Subcutaneous abdominal adipose tissue (tissue), 5 donors: ENCODE measurements at regions not wholly inside any gene's neighbourhood (a gene's known extent, or its start where the extent isn't known, plus 50 kb on each side); places are given as distances from the start of the nearest gene placed in this dataset.
"Not testable (repeated sequence)": the region's sequence is repeated elsewhere in the genome, so short reads cannot be mapped to it uniquely, and the experiment has no call there.

Experiments used
- H3K27ac ChIP-seq: one replicate; pipeline ENCODE4 v1.7.0; 2013; ENCODE audit warnings: low read depth, mild to moderate bottlenecking, inconsistent platforms, low read length, moderate library complexity
- H3K27me3 ChIP-seq, 5 donors: one replicate each; pipeline ENCODE4 v1.7.0; 2013; ENCODE audit warnings: low read length in 5 of 5, inconsistent platforms in 1 of 5; ENCODE audit not compliant: control insufficient read depth in 5 of 5, insufficient read depth in 4 of 5
- H3K36me3 ChIP-seq, 5 donors: one replicate each; pipeline ENCODE4 v1.7.0; 2013; ENCODE audit warnings: low read length in 5 of 5; ENCODE audit not compliant: control insufficient read depth in 5 of 5, insufficient read depth in 5 of 5
- H3K4me1 ChIP-seq, 5 donors: one replicate each; pipeline ENCODE4 v1.7.0; 2013; ENCODE audit warnings: low read length in 5 of 5, mild to moderate bottlenecking in 3 of 5, moderate library complexity in 1 of 5; ENCODE audit not compliant: control insufficient read depth in 5 of 5, insufficient read depth in 5 of 5
- H3K4me3 ChIP-seq, 5 donors: one replicate each; pipeline ENCODE4 v1.7.0; 2013; ENCODE audit warnings: low read length in 5 of 5, low read depth in 1 of 5
- H3K9ac ChIP-seq, 5 donors: one replicate each; pipeline ENCODE4 v1.7.0; 2013; ENCODE audit warnings: low read length in 5 of 5, mild to moderate bottlenecking in 4 of 5, moderate library complexity in 3 of 5
- H3K9me3 ChIP-seq, 5 donors: one replicate each; pipeline ENCODE4 v1.7.0; 2013; ENCODE audit warnings: low read length in 5 of 5; ENCODE audit not compliant: control insufficient read depth in 5 of 5
- donor health status: healthy.
- donor health status: healthy.
- donor health status: healthy.
- donor health status: healthy.
- donor health status: healthy.

DNA sequence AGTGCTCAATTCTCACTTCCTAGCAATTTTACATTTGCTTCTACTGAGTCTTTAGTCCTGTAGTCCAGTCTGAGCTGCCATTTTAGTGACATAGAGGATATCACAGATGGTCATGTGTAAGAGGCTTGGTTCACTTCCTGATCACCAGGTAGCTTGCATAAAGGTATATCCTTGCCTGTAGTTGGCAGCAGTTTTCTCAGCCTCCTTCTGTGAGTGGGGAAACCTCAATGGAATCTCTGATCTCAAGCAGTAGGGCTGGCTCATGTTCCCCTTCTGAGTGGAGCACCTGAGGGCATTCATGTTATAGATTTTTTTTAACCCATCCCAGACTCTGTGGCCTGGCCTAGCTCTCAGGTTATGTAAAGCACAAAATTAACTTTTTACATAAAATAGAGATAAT, 278.4 kb downstream of the RDH14 start:
- Histone ChIP-seq H3K27ac (no peak overlapping the region), H3K36me3 (no peaks in the 10 kb centered on the region)

GRCh38 chr2:18276583-18277075, 283.8 kb downstream of the RDH14 start:
- Histone ChIP-seq H3K9ac (no peak overlapping the region), H3K27ac (no peak overlapping the region), H3K27me3 (no peaks in the 10 kb centered on the region), H3K36me3 (no peaks in the 10 kb centered on the region), H3K4me1 (no peaks in the 10 kb centered on the region), H3K4me3 (no peak overlapping the region), H3K9me3 (no peaks in the 10 kb centered on the region)

More for the DNA sequence above, 278.4 kb downstream of the RDH14 start:
- Histone ChIP-seq H3K4me3 (no peak overlapping the region), H3K27me3 (no peaks in the 10 kb centered on the region), H3K9ac (no peak overlapping the region), H3K9me3 (no peaks in the 10 kb centered on the region), H3K4me1 (no peaks in the 10 kb centered on the region)

DNA sequence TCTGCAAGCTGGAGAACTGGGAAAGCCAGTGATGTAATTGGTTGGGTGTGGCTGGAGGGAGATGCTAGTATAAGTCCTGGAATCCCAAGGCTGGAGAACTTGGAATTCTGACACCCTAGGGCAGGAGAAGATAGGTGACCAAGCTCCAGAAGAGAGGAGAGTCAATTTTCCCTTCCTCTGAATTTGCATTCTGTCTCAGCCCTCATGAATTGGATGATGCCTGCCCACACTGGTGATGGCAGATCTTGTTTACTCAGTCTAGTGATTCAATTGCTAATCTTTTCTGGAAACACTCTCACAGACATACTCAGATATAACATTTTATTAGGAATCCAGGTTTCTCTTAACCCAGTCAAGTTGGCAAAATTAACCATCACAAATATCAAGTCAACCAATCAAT, 287.2 kb downstream of the RDH14 start:
- H3K4me1 ChIP-seq: no peaks in the 10 kb centered on the region

DNA sequence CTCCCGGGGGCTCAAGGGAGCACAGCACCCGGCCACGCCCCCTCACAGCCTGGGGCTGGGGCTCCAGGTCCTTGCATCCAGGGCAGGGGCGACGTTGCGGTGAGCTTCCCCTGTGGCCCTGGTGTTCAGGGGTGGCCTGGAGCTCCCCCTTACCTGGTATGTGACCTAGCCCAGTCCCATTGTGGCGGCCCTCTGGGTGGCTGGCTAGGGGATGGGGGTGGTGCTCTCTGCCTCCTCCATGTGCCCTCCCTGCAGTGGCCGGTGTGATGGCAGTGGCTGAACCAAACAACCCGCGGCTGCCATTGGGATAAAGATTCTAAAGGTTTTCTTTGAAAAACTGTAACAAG, 288.3 kb downstream of the RDH14 start:
- Histone ChIP-seq H3K36me3 (no peaks in the 10 kb centered on the region), H3K27ac (no peak overlapping the region), H3K9me3 (no peaks in the 10 kb centered on the region), H3K4me1 (no peaks in the 10 kb centered on the region), H3K9ac (no peak overlapping the region), H3K4me3 (no peak overlapping the region), H3K27me3 (no peaks in the 10 kb centered on the region)

More for the DNA sequence above, 287.2 kb downstream of the RDH14 start:
- Histone ChIP-seq H3K4me3 (no peak overlapping the region), H3K36me3 (no peaks in the 10 kb centered on the region), H3K9me3 (no peaks in the 10 kb centered on the region), H3K9ac (no peak overlapping the region), H3K27me3 (no peaks in the 10 kb centered on the region), H3K27ac (no peak overlapping the region)

DNA sequence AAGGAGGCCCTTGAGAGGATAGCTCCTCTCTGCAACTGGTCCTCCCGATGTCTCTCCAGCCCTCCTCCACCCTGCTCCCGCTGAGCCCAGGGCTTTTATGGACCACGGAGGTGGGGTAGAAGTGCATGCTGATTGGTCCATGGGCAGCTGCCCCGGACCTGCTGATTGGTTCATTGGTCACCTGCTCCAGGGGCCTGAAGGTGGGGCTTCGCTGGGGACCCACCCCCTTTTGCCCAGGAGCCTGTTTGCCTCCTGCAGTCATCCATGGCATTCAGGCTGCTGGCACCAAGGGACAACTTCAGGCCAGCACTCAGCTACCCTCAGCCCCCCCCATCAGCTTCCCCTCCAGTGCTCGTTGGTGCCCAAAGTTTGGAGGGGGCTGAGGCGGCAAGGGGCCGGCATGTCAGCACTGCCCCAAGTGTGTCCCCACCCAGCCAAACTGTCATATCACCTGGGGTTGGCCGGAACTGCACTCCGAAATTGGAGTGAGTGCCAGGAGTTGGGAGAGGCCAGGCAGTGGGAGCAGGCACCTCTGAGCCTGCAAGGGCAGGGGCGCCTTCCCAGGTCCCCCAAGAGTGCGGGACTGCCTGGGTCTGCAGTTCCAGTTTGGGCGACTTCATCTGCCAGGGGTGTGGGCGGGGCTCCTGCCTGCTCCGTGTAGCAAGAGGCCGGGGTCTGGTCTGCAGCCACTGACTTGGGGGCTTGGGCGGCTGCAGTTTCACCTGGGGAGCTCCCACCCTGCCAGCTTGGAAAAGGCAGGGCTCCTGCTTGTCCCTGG, 288.9 kb downstream of the RDH14 start:
- no peaks in the 10 kb centered on the region for H3K27me3 ChIP-seq
- no peak overlapping the region for H3K9ac ChIP-seq
- H3K9me3 ChIP-seq: no peaks in the 10 kb centered on the region
- H3K36me3 ChIP-seq: no peaks in the 10 kb centered on the region
- H3K27ac ChIP-seq: no peak overlapping the region
- H3K4me1 ChIP-seq: no peaks in the 10 kb centered on the region
- no peak overlapping the region for H3K4me3 ChIP-seq

DNA sequence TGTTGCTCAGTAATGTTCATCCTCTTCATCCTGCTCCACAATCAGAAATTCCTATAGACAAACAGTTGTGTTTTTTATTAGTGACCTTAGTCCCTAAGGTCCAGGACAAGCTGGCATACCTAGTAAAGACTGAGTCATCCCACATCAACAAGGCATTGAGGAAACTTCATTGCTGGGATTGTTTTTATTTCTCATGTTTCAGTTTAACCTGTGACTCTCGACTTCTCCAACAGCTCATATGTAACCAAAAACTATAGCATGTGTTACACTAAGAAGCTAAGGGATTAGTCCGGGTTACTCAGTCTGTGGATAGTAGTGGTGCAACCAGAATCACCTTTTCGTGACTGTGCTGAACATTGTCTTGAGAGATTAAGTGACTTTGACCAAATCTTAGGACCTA, 292.1 kb downstream of the RDH14 start:
- H3K4me3 ChIP-seq: no peak overlapping the region
- no peaks in the 10 kb centered on the region for H3K4me1 ChIP-seq
- no peak overlapping the region for H3K27ac ChIP-seq
- no peak overlapping the region for H3K9ac ChIP-seq
- no peaks in the 10 kb centered on the region for H3K36me3 ChIP-seq
- no peaks in the 10 kb centered on the region for H3K27me3 ChIP-seq
- H3K9me3 ChIP-seq: no peaks in the 10 kb centered on the region

- H3K4me1 ChIP-seq: no peaks in the 10 kb centered on the region
- H3K4me3 ChIP-seq: no peak overlapping the region
- no peaks in the 10 kb centered on the region for H3K9me3 ChIP-seq
- no peak overlapping the region for H3K9ac ChIP-seq
- no peaks in the 10 kb centered on the region for H3K36me3 ChIP-seq
- H3K27ac ChIP-seq: no peak overlapping the region
- no peaks in the 10 kb centered on the region for H3K27me3 ChIP-seq
These were observed 293.0 kb downstream of the RDH14 start for GRCh38 chr2:18267501-18267900.

DNA sequence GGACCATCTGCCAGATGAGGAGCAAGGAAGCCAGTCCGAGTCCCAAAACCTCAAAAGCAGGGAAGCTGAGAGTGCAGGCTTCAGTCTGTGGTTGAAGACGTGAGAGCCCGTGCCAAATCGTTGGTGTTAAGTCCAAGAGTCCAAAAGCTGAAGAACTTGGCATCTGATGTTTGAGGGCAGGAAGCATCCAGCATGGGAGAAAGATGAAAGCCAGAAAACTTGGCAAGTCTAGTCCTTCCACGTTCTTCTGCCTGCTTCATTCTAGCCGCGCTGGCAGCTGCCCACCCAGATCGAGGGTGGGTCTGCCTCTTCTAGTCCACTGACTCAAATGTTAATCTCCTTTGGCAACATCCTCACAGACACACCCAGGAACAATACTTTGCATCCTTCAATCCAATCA, 293.8 kb downstream of the RDH14 start:
- H3K27me3 ChIP-seq, H3K27ac ChIP-seq, H3K9me3 ChIP-seq, H3K9ac ChIP-seq, H3K4me3 ChIP-seq, H3K4me1 ChIP-seq, H3K36me3 ChIP-seq: not testable (repeated sequence)

GRCh38 chr2:18265614-18266586, 294.6 kb downstream of the RDH14 start:
- H3K27me3 ChIP-seq: no peaks in the 10 kb centered on the region
- H3K9ac ChIP-seq: no peak overlapping the region
- no peaks in the 10 kb centered on the region for H3K36me3 ChIP-seq
- no peaks in the 10 kb centered on the region for H3K9me3 ChIP-seq
- no peak overlapping the region for H3K27ac ChIP-seq
- H3K4me3 ChIP-seq: no peak overlapping the region
- no peaks in the 10 kb centered on the region for H3K4me1 ChIP-seq

DNA sequence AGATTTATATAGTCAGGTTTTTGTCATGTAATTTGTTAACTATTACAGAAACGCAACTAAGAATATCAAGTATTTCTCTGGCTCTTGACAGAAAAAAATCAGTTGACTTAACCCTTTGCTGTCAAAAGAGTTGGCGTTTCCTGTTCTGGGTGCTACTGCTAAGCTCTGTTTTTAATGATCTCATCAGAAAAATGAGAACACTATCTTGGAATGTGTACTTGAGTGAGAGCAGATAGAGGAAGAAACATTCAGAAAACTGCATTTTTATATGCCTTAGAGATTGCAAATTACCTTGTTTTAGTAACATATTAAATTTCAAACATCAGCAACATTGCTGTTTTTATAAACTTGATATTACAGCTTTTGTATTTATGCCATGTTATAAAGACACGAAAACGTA, 297.9 kb downstream of the RDH14 start:
- Histone ChIP-seq H3K4me1 (no peaks in the 10 kb centered on the region), H3K27me3 (no peaks in the 10 kb centered on the region), H3K9me3 (no peaks in the 10 kb centered on the region), H3K9ac (no peak overlapping the region), H3K36me3 (no peaks in the 10 kb centered on the region), H3K27ac (no peak overlapping the region), H3K4me3 (no peak overlapping the region)
